HG03095 (cell line): ENCODE measurements at regions not wholly inside any gene's neighbourhood (a gene's known extent, or its start where the extent isn't known, plus 50 kb on each side); places are given as distances from the start of the nearest gene placed in this dataset.

Source experiments
- ATAC-seq: cut with Tn5 transposase; IDR thresholded peaks from one replicate; pipeline ENCODE4 v1.9.1; 2021; ENCODE audit warnings: moderate library complexity; ENCODE audit not compliant: unreplicated experiment

- ATAC-seq, result no peak
These were observed 511.0 kb upstream of the ALCAM start for GRCh38 chr3:104855702-104856101.

DNA sequence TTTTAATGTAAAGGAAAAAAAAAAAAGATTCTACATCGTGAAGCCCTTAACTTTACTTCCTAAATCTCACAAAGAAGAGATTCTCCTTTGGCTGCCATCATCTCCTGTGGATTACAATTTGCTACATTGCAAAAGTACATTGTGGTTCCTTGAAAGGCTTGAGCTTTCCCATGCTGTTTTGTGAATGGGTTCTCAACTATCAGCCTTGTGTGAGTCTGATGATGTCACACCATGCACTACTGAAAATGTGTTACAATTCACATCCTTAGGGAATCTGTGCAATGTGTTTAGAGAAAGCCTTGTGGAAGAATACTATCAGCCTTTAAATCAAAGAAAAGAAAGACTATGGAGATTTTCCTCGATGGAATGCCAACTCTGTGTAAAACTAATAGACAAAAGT is 510.0 kb upstream of the ALCAM start:
- no peak for ATAC-seq

GRCh38 chr3:104868291-104868690 is 498.4 kb upstream of the ALCAM start:
- ATAC-seq, result no peak

- ATAC-seq, result no peak
These were observed 496.4 kb upstream of the ALCAM start for GRCh38 chr3:104870276-104870675.

DNA sequence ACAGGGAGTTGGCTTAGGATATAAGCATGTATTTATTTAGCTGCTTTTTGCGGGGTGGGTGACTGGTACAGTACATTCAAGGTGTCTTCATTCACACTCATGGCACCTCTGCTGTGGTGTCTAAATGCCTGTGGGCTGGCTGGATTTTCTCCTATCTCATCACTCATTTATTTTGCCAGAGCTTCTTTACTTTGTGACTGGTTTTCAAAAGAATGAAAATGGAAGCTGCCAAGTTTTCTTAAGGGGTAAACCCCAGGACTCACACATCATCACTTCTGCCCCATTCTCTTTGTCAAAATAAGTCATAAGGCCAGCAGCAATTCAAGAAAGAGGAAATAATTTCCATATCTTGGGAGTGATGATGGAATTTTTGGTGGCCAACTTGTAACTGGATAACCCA is 493.4 kb upstream of the ALCAM start:
- ATAC-seq, result no peak

DNA sequence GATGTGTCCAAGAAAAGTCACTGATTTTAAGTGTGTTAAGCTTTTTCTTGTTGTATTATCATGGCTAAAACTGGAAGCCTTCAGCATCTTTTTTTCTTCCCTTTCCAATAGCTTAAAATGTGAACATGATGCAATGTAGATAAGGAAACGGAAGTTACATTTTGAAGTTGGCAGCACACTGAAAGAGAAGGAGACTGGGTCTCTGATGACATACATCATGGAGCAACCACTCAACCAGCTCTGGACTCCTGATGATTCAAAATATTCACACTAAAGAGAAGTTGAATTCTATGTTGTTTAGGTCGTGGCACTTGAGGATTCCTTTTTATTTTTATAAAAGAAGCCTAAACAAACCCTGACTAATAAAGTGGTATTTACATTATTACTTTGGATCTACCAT is 488.3 kb upstream of the ALCAM start:
- no peak for ATAC-seq

GRCh38 chr3:104879919-104880318 is 486.8 kb upstream of the ALCAM start:
- ATAC-seq, result no peak

GRCh38 chr3:104885214-104885814 is 481.4 kb upstream of the ALCAM start:
- no peak for ATAC-seq

GRCh38 chr3:104886220-104886995 is 480.3 kb upstream of the ALCAM start:
- no peak for ATAC-seq

- no peak for ATAC-seq
These were observed 479.6 kb upstream of the ALCAM start for GRCh38 chr3:104887069-104887468.

DNA sequence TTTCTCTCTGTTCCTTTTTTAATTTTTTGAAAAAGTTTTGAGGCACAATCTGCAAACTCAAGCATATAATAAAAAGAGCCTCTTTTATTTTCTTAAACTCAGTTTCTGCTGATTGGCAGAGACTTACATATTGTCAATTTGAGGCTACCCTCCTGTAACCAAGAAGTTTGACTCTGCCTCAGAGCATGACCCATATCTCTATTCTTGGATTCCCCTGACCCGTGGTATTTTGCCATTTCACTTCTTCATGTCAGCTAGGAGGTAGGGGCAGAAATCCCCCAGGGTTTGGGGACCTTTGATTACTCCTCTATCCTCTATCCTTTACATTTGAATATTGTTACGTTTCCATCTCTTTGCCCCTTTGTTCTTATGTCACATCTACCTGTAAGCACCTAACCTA is 479.1 kb upstream of the ALCAM start:
- ATAC-seq, result no peak

DNA sequence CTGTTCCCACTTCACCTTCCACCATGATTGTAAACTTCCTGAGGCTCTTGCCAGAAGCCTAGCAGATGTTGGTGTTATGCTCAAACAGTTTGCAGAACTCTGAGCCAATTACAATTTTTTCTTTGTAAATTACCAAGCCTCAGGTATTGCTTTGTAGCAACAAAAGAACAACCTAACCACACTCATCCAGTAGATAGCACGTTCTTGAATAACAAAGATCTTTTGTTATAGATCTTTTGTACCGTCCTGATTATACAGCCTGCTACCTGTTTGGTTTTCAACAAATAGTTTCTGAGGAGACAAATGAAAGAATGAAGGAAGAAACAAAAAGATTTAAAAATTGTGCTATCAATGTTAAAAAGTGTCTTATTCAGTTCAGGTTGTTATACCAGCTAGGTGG is 474.7 kb upstream of the ALCAM start:
- no peak for ATAC-seq

GRCh38 chr3:104896624-104897023 is 470.1 kb upstream of the ALCAM start:
- ATAC-seq, result no peak

- no peak for ATAC-seq
These were observed 465.3 kb upstream of the ALCAM start for GRCh38 chr3:104901396-104901795.

DNA sequence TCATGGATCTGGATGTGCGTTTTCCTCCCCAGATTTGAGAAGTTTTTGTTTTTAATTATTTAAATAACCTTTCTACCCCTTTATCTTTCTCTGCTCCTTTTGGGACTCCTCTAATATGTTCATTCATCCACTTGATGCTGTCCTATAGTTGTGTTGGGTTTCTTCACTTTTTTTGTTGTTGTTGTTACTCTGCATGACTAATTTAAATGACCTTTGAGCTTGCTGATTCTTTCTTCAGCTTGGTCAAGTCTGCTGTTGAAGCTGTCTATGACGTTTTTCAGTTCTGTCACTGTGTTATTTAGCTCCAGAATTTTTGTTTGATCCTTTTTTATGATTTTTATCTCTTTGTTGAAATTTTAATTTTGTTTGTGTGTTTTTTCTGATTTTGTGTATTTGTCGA is 463.6 kb upstream of the ALCAM start:
- ATAC-seq, result no peak

- no peak for ATAC-seq
These were observed 460.6 kb upstream of the ALCAM start for GRCh38 chr3:104906001-104906639.

DNA sequence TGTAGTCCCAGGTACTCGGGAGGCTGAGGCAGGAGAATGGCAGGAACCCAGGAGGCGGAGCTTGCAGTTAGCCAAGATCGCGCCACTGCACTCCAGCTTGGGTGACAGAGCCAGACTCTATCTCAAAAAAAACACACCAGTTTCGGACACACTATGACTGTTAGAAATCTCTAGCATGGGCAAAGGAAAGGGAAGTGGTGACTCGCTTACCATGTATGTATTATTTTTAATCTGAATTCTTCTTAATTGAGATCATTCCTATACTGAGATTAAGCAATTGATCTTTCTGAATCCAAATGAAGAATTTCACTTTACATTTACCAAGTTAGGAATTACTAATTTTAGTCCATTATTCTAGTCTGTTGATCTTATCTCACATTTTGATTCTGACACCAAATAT is 459.2 kb upstream of the ALCAM start:
- ATAC-seq, result no peak

- no peak for ATAC-seq
These were observed 457.9 kb upstream of the ALCAM start for GRCh38 chr3:104908761-104909160.

DNA sequence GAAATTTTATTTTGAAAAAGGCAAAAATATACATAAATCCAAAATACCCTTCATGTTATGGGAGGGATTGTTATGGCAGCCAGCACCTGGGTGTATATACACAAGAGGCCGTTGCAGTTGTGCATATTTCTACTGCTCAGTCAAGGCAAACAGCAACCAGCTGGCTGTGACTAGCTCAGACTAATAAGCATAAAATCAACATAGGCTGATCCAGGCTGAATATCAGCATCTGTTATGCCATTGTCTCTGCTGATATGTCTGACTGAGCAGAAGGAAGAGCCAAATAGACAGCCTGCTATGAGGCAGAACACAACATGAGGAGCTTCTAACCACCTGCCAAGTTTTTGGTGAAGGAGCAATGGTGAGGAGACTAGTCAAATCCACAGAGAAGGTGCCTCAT is 457.5 kb upstream of the ALCAM start:
- ATAC-seq, result no peak

- no peak for ATAC-seq
These were observed 457.0 kb upstream of the ALCAM start for GRCh38 chr3:104909721-104910120.

- no peak for ATAC-seq
These were observed 455.3 kb upstream of the ALCAM start for GRCh38 chr3:104911376-104911775.

DNA sequence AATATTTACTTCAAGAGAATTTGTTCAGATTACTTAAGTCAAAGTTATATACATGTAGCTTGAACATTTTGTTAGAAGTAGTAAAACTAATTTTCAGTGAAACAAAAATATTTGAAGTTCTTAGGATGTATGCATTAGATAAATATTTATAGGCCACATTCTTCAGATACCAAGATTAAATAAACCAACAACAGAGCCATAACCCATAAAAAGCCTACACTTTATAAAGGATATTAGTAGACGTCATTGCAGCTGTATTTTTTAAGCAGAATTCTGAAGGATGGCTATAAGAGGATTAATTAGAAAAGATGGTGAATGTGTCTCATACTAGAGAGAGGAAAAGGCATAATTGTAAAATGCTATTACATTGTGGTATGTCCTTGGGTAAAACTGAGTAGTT is 449.7 kb upstream of the ALCAM start:
- ATAC-seq, result no peak
